Ovary (tissue), 3 donors: ENCODE measurements at regions not wholly inside any gene's neighbourhood (a gene's known extent, or its start where the extent isn't known, plus 50 kb on each side); places are given as distances from the start of the nearest gene placed in this dataset.

ENCODE experiments used
- CTCF ChIP-seq, 3 donors: fragments of 450-650 bp in 2 of 3; fragments of 200-600 bp in 1 of 3; IDR thresholded peaks; one replicate each; pipeline versions ENCODE4 v1.5.1 to v1.8.0; 2016 to 2022; ENCODE audit warnings: antibody characterized with exemption in 3 of 3, mild to moderate bottlenecking in 1 of 3
- POLR2A ChIP-seq: fragments of 450-650 bp; IDR thresholded peaks from one replicate; pipeline ENCODE4 v1.6.1; 2017; ENCODE audit warnings: antibody characterized with exemption, mild to moderate bottlenecking, moderate library complexity
- donor health status: DM: no; HTN: no; CAD: no.

DNA sequence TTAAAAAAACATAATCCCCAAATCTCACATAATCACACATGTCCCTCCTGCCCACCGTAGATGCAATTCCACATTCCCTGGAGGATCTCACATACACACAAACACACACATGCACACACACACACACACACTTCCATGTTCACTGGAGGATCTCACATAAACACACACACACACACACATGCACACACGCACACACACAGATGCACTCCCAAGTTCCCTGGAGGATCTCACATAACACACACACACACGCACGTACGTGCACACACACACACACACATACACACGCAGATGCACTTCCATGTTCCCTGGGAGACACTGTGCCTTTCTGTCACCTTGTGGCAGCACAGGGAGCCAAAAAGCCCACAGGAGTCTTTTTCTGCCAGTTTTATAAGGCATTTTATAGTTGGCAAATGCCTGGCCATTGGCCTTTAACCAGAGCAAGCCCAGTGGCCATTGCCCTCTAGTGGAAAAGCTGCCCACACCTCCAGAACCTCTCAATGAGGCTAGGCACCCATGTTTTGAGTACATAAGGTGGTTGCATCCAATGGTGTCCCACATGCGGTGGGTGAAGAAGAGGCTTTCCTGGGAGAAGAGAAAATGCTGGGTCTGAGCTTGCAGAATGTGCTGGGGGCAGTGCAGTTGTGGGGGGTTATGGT is 115.4 kb upstream of the ACBD5 start:
- TF ChIP-seq POLR2A (no peak), CTCF (IDR thresholded peaks at IDR 0.05) (no peak)
